H1 (cell line): ENCODE measurements at regions not wholly inside any gene's neighbourhood (a gene's known extent, or its start where the extent isn't known, plus 50 kb on each side); places are given as distances from the start of the nearest gene placed in this dataset.

Experiments used
- CTCF ChIA-PET: fragments of 300-600 bp; sonication (Branson Sonifier 250); formaldehyde crosslinking; loops from one replicate; lab custom pipeline; 2021; ENCODE audit not compliant: partially characterized antibody; lab: Charles Lee
- POLR2A ChIA-PET: fragments of 300-600 bp; sonication (Branson Sonifier 250); formaldehyde crosslinking; loops from one replicate; lab custom pipeline; 2021; ENCODE audit warnings: inconsistent platforms; ENCODE audit not compliant: partially characterized antibody; lab: Charles Lee
- DNase-seq, 2 experiments: peaks; one replicate each; pipeline versions ENCODE4 v3.0.0 to v3.0.0-alpha.2; 2010 to 2022; ENCODE audit warnings: low spot score in 2 of 2, low read depth in 1 of 2, mixed read lengths in 1 of 2
- FAIRE-seq: peaks from 2 replicates; lab custom pipeline; 2011; peaks lifted over from hg19 to GRCh38; lab: Jason Lieb, UNC
- H2AFZ ChIP-seq: 2 replicates; pipeline ENCODE4 v1.8.1; 2012; ENCODE audit warnings: low read length, inconsistent platforms
- H2AK5ac ChIP-seq: 2 replicates; pipeline ENCODE4 v1.6.1; 2013; ENCODE audit warnings: low read depth, low read length
- H2BK120ac ChIP-seq: replicated peaks from 2 replicates; pipeline ENCODE3; 2013; ENCODE audit warnings: low read depth, low read length, inconsistent platforms
- H2BK12ac ChIP-seq: 2 replicates; pipeline ENCODE4 v1.6.1; 2013; ENCODE audit warnings: low read depth, low read length
- H2BK15ac ChIP-seq: 2 replicates; pipeline ENCODE4 v1.6.1; 2013; ENCODE audit warnings: low read length
- H2BK20ac ChIP-seq: 2 replicates; pipeline ENCODE4 v1.6.1; 2013; ENCODE audit warnings: low read length
- H2BK5ac ChIP-seq: 2 replicates; pipeline ENCODE4 v1.6.1; 2013; ENCODE audit warnings: low read depth, low read length
- H3K14ac ChIP-seq: 2 replicates; pipeline ENCODE4 v1.6.1; 2013; ENCODE audit warnings: inconsistent platforms; ENCODE audit not compliant: insufficient read length
- H3K18ac ChIP-seq: 2 replicates; pipeline ENCODE4 v1.6.1; 2013; ENCODE audit warnings: low read length; ENCODE audit errors: extremely low read depth
- H3K23ac ChIP-seq: 2 replicates; pipeline ENCODE4 v1.6.1; 2013; ENCODE audit warnings: inconsistent platforms; ENCODE audit not compliant: insufficient read length
- H3K23me2 ChIP-seq: 2 replicates; pipeline ENCODE4 v1.6.1; 2013; ENCODE audit warnings: low read depth, low read length
- H3K27ac ChIP-seq: 2 replicates; pipeline ENCODE4 v1.6.1; 2011; ENCODE audit warnings: low read depth, low read length, inconsistent platforms
- H3K27me3 ChIP-seq, 4 experiments: replicated peaks in 1 of 4; 1 replicate in 1 of 4; 2 replicates in 3 of 4; pipeline versions ENCODE4 v1.6.1 to v1.8.1; 2011 to 2013; ENCODE audit warnings: low read length in 3 of 4, mild to moderate bottlenecking in 3 of 4, inconsistent platforms in 2 of 4, mixed read lengths in 2 of 4, moderate library complexity in 1 of 4; ENCODE audit not compliant: control insufficient read depth in 3 of 4, insufficient read depth in 3 of 4; ENCODE audit errors: extremely low read depth in 1 of 4
- H3K36me3 ChIP-seq, 4 experiments: 2 replicates each; pipeline versions ENCODE4 v1.6.1 to v1.8.1; 2011 to 2013; ENCODE audit warnings: mild to moderate bottlenecking in 4 of 4, low read length in 3 of 4, moderate library complexity in 2 of 4, control low read depth in 1 of 4, inconsistent platforms in 1 of 4; ENCODE audit not compliant: insufficient read depth in 4 of 4, control insufficient read depth in 2 of 4
- H3K4ac ChIP-seq: replicated peaks from 2 replicates; pipeline ENCODE3; 2013; ENCODE audit warnings: low read length, low read depth, mixed read lengths, inconsistent platforms; ENCODE audit not compliant: insufficient read length
- H3K4me1 ChIP-seq, 4 experiments: replicated peaks in 1 of 4; 1 replicate in 1 of 4; 2 replicates in 3 of 4; pipeline versions ENCODE4 v1.6.1 to v1.8.1; 2011 to 2013; ENCODE audit warnings: low read length in 3 of 4, inconsistent platforms in 2 of 4, mixed read lengths in 1 of 4; ENCODE audit not compliant: insufficient read depth in 4 of 4, control insufficient read depth in 3 of 4
- H3K4me2 ChIP-seq, 2 experiments: 2 replicates each; pipeline versions ENCODE4 v1.6.1 to v1.8.1; 2011 to 2013; ENCODE audit warnings: low read depth in 2 of 2, low read length in 2 of 2, control low read depth in 1 of 2, inconsistent platforms in 1 of 2, mild to moderate bottlenecking in 1 of 2; ENCODE audit not compliant: insufficient read depth in 1 of 2
- H3K4me3 ChIP-seq, 4 experiments: fragments of 200-600, 300-600 bp in 1 of 4; sonication (generic), shearing (Covaris generic), sonication (Bioruptor Twin) in 1 of 4; 2 replicates each; pipeline versions ENCODE4 v1.5.1 to v1.8.1; 2011 to 2016; ENCODE audit warnings: low read length in 4 of 4, low read depth in 3 of 4, control low read depth in 2 of 4, inconsistent platforms in 2 of 4, mild to moderate bottlenecking in 2 of 4, mixed read lengths in 1 of 4, moderate library complexity in 1 of 4; ENCODE audit not compliant: insufficient read depth in 2 of 4; ENCODE audit errors: extremely low read depth in 1 of 4
- H3K56ac ChIP-seq: replicated peaks from 2 replicates; pipeline ENCODE3; 2013; ENCODE audit warnings: low read depth, mild to moderate bottlenecking, mixed read lengths, low read length, inconsistent platforms; ENCODE audit not compliant: insufficient read length
- H3K79me1 ChIP-seq: 2 replicates; pipeline ENCODE4 v1.6.1; 2013; ENCODE audit warnings: low read depth, low read length, control low read depth
- H3K79me2 ChIP-seq, 2 experiments: 2 replicates each; pipeline versions ENCODE4 v1.6.1 to v1.8.1; 2012 to 2013; ENCODE audit warnings: low read length in 2 of 2, mild to moderate bottlenecking in 2 of 2, inconsistent platforms in 1 of 2; ENCODE audit not compliant: insufficient read depth in 2 of 2, control insufficient read depth in 1 of 2
- H3K9ac ChIP-seq, 4 experiments: replicated peaks in 1 of 4; 1 replicate in 1 of 4; 2 replicates in 3 of 4; pipeline versions ENCODE4 v1.6.1 to v1.8.1; 2011 to 2013; ENCODE audit warnings: low read depth in 3 of 4, low read length in 3 of 4, control low read depth in 2 of 4, mild to moderate bottlenecking in 2 of 4, moderate library complexity in 2 of 4, inconsistent platforms in 1 of 4; ENCODE audit errors: extremely low read depth in 1 of 4
- H3K9me3 ChIP-seq, 2 experiments: 2 replicates each; pipeline versions ENCODE4 v1.6.1 to v1.8.1; 2012 to 2013; ENCODE audit warnings: mild to moderate bottlenecking in 2 of 2, moderate library complexity in 2 of 2, control low read depth in 1 of 2, inconsistent platforms in 1 of 2, low read depth in 1 of 2, low read length in 1 of 2, mixed read lengths in 1 of 2; ENCODE audit not compliant: insufficient read depth in 2 of 2
- H4K20me1 ChIP-seq, 2 experiments: replicated peaks in 1 of 2; 2 replicates each; pipeline versions ENCODE3 to v1.8.1; 2011 to 2013; ENCODE audit warnings: inconsistent platforms in 2 of 2, low read length in 2 of 2, mild to moderate bottlenecking in 1 of 2; ENCODE audit not compliant: insufficient read depth in 2 of 2, control insufficient read depth in 1 of 2
- H4K5ac ChIP-seq: 2 replicates; pipeline ENCODE4 v1.6.1; 2013; ENCODE audit warnings: low read length, low read depth, mixed read lengths, inconsistent platforms; ENCODE audit not compliant: insufficient read length
- H4K8ac ChIP-seq: 2 replicates; pipeline ENCODE4 v1.8.0; 2013; ENCODE audit warnings: mild to moderate bottlenecking, moderate library complexity, low read length, inconsistent platforms; ENCODE audit not compliant: insufficient read depth; ENCODE audit errors: extremely low read depth
- H4K91ac ChIP-seq: replicated peaks from 2 replicates; pipeline ENCODE3; 2013; ENCODE audit warnings: low read length, mixed read lengths, inconsistent platforms; ENCODE audit not compliant: insufficient read length
- ASH2L ChIP-seq: fragments of 200-600, 300-600 bp; sonication (generic); IDR thresholded peaks from one replicate; pipeline ENCODE4 v1.7.1; 2017; ENCODE audit warnings: low read length
- CBX8 ChIP-seq: fragments of 300-800, 300-1000 bp; sonication (generic); IDR thresholded peaks from 2 replicates; pipeline ENCODE4 v1.7.1; 2016; ENCODE audit warnings: low read depth, low read length, borderline replicate concordance
- CEBPB ChIP-seq: IDR thresholded peaks from 2 replicates; pipeline ENCODE4 v1.6.1; 2012; ENCODE audit warnings: low read depth, low read length
- CREB1 ChIP-seq: IDR thresholded peaks from 2 replicates; pipeline ENCODE4 v1.6.1; 2012; ENCODE audit warnings: inconsistent platforms
- CTBP2 ChIP-seq: IDR thresholded peaks from 2 replicates; pipeline ENCODE4 v1.7.0; 2011; ENCODE audit warnings: borderline replicate concordance, mild to moderate bottlenecking, moderate library complexity, mixed read lengths, low read length; ENCODE audit not compliant: insufficient read depth, insufficient read length
- EP300 ChIP-seq, 2 experiments: IDR thresholded peaks; 1 replicate in 1 of 2; 2 replicates in 1 of 2; pipeline ENCODE4 v1.6.1; 2011 to 2012; ENCODE audit warnings: low read depth in 2 of 2, low read length in 2 of 2, mild to moderate bottlenecking in 2 of 2, borderline replicate concordance in 1 of 2, inconsistent platforms in 1 of 2, moderate library complexity in 1 of 2
- HDAC6 ChIP-seq: IDR thresholded peaks from one replicate; pipeline ENCODE4 v1.7.1; 2012; ENCODE audit warnings: low read depth, mild to moderate bottlenecking, inconsistent platforms, low read length, moderate library complexity
- JUN ChIP-seq: IDR thresholded peaks from 2 replicates; pipeline ENCODE4 v1.6.1; 2011; ENCODE audit warnings: low read depth, mild to moderate bottlenecking, improper control_type of control experiment, low read length
- MAX ChIP-seq: IDR thresholded peaks from 2 replicates; pipeline ENCODE4 v1.6.1; 2012; ENCODE audit warnings: inconsistent platforms
- PHF8 ChIP-seq: fragments of 200-600 bp; sonication (generic); conservative IDR thresholded peaks from 2 replicates; pipeline ENCODE4 v1.7.1; 2012; ENCODE audit warnings: low read depth, mild to moderate bottlenecking, inconsistent platforms, low read length, moderate library complexity
- POLR2AphosphoS5 ChIP-seq: IDR thresholded peaks from 2 replicates; pipeline ENCODE4 v1.6.1; 2011; ENCODE audit warnings: low read depth, low read length
- SP1 ChIP-seq: IDR thresholded peaks from 2 replicates; pipeline ENCODE4 v1.6.1; 2011; ENCODE audit warnings: low read depth, low read length
- SUZ12 ChIP-seq: fragments of 200-600 bp; sonication (generic); IDR thresholded peaks from 2 replicates; pipeline ENCODE4 v1.6.1; 2012; ENCODE audit warnings: mild to moderate bottlenecking, inconsistent platforms, low read length, moderate library complexity, mixed read lengths
- TAF1 ChIP-seq: IDR thresholded peaks from 2 replicates; pipeline ENCODE4 v1.6.1; 2011; ENCODE audit warnings: mild to moderate bottlenecking, low read depth, low read length
- TBP ChIP-seq: IDR thresholded peaks from 2 replicates; pipeline ENCODE4 v1.6.1; 2011; ENCODE audit warnings: low read depth, low read length, improper control_type of control experiment
- TEAD4 ChIP-seq: IDR thresholded peaks from 2 replicates; pipeline ENCODE4 v1.6.1; 2012; ENCODE audit warnings: low read depth, low read length, inconsistent platforms, mixed read lengths
- YY1 ChIP-seq: IDR thresholded peaks from 2 replicates; pipeline ENCODE4 v1.6.1; 2011; ENCODE audit warnings: low read depth, mild to moderate bottlenecking, low read length
- WGBS, 2 experiments: shearing (Covaris generic) in 1 of 2; methylation state at CpG; one replicate each; pipeline versions ENCODE4 v1.1.6 to v1.1.7; 2013 to 2015; ENCODE audit warnings: low lambda C conversion rate in 2 of 2, mixed read lengths in 2 of 2, inconsistent platforms in 1 of 2, low coverage in 1 of 2, missing lambda C conversion rate in 1 of 2; ENCODE audit not compliant: insufficient replicate concordance in 2 of 2, insufficient coverage in 1 of 2, insufficient read length in 1 of 2; ENCODE audit errors: extremely low coverage in 1 of 2, missing lambda C conversion rate in 1 of 2; 5-methylcytosine and 5-hydroxymethylcytosine counted together

- Histone ChIP-seq H3K56ac (no peak overlapping the region), H3K4ac (no peak overlapping the region), H3K4me1 (no peaks in the 10 kb centered on the region), H3K4me3 (no peak overlapping the region), H2BK12ac (no peak overlapping the region), H3K23ac (no peak overlapping the region), H2BK120ac (no peak overlapping the region), H2AFZ (no peak overlapping the region), H3K9ac (no peak overlapping the region), H4K8ac (no peak overlapping the region), H3K14ac (no peak overlapping the region), H3K79me2 (no peaks in the 10 kb centered on the region), H3K9me3 (no peaks in the 10 kb centered on the region), H3K27ac (no peak overlapping the region), H2BK15ac (no peak overlapping the region), H3K79me1 (no peaks in the 10 kb centered on the region), H4K20me1 (no peaks in the 10 kb centered on the region), H3K4me2 (no peak overlapping the region), H4K5ac (no peak overlapping the region), H3K27me3 (no peaks in the 10 kb centered on the region), H2BK20ac (no peak overlapping the region), H3K36me3 (no peaks in the 10 kb centered on the region), H4K91ac (no peak overlapping the region), H2AK5ac (no peak overlapping the region), H2BK5ac (no peak overlapping the region), H3K23me2 (no peaks in the 10 kb centered on the region), H3K18ac (no peak overlapping the region)
- DNase-seq (no peak), FAIRE-seq (no peak)
- CTCF ChIA-PET: interaction anchor here (1.3 kb wide), 1 partner anchor 109 kb away, joined by 4 read pairs; no protein-coding TSS in a partner anchor
- POLR2A ChIA-PET: no interaction called here
- WGBS, 2 experiments: 93% methylated on average over 1 of the region's 1 CpG; no CpG with 5 or more reads in 1 of the 2 experiments
- TF ChIP-seq YY1 (no peak), TAF1 (no peak), SUZ12 (no peak), ASH2L (no peak), CBX8 (no peak), SP1 (no peak), PHF8 (no peak), CTBP2 (no peak), TEAD4 (no peak), CREB1 (no peak), HDAC6 (no peak), CEBPB (no peak), POLR2AphosphoS5 (no peak), TBP (no peak), MAX (no peak), EP300 (IDR thresholded peaks at IDR 0.05; ENCODE audit: borderline replicate concordance in 1 of 2, low read depth in 2 of 2, low read length in 2 of 2) (no peak), JUN (no peak)
These were observed 295.8 kb downstream of the DEPDC1B start for GRCh38 chr5:60404171-60404570.
